Suprapubic skin (tissue), 4 donors: ENCODE measurements at regions not wholly inside any gene's neighbourhood (a gene's known extent, or its start where the extent isn't known, plus 50 kb on each side); places are given as distances from the start of the nearest gene placed in this dataset.

Source experiments
- DNase-seq, 2 donors: peaks; one replicate each; pipeline ENCODE4 v3.0.0-alpha.2; 2019; ENCODE audit warnings: low spot score in 2 of 2
- H3K27ac ChIP-seq: fragments of 200-600 bp; sonication (generic); one replicate; pipeline ENCODE4 v1.5.1; 2019
- H3K27me3 ChIP-seq: fragments of 200-600 bp; sonication (generic); one replicate; pipeline ENCODE4 v1.5.1; 2019
- H3K36me3 ChIP-seq: fragments of 200-600 bp; sonication (generic); one replicate; pipeline ENCODE4 v1.5.1; 2019
- H3K4me1 ChIP-seq: fragments of 200-600 bp; sonication (generic); one replicate; pipeline ENCODE4 v1.5.1; 2019
- H3K4me3 ChIP-seq: fragments of 200-600 bp; sonication (generic); one replicate; pipeline ENCODE4 v1.5.1; 2019; ENCODE audit warnings: mild to moderate bottlenecking
- H3K9me3 ChIP-seq: fragments of 200-600 bp; sonication (generic); one replicate; pipeline ENCODE4 v1.5.1; 2019
- EP300 ChIP-seq: sonication (generic); formaldehyde crosslinking; IDR thresholded peaks from one replicate; pipeline ENCODE4 v1.6.1; 2017; ENCODE audit warnings: antibody characterized with exemption
- POLR2A ChIP-seq, 2 donors: fragments of 450-650 bp; IDR thresholded peaks; one replicate each; pipeline ENCODE4 v1.6.1; 2017; ENCODE audit warnings: antibody characterized with exemption in 2 of 2, mild to moderate bottlenecking in 2 of 2, moderate library complexity in 2 of 2
- POLR2AphosphoS5 ChIP-seq, 3 donors: sonication (generic); formaldehyde crosslinking; IDR thresholded peaks; one replicate each; pipeline ENCODE4 v1.6.1; 2017; ENCODE audit warnings: antibody characterized with exemption in 3 of 3
- WGBS: methylation state at CpG from one replicate; pipeline ENCODE4 v1.1.5; 2018; 5-methylcytosine and 5-hydroxymethylcytosine counted together
- TF ChIP-seq, protein P1 (sequence below), 2 donors: fragments of 200-600 bp in 1 of 2; fragments of 450-650 bp in 1 of 2; sonication (generic) in 1 of 2; IDR thresholded peaks; one replicate each; pipeline ENCODE4 v1.5.1; 2016 to 2019; ENCODE audit warnings: antibody characterized with exemption in 2 of 2, mild to moderate bottlenecking in 1 of 2, moderate library complexity in 1 of 2

DNA sequence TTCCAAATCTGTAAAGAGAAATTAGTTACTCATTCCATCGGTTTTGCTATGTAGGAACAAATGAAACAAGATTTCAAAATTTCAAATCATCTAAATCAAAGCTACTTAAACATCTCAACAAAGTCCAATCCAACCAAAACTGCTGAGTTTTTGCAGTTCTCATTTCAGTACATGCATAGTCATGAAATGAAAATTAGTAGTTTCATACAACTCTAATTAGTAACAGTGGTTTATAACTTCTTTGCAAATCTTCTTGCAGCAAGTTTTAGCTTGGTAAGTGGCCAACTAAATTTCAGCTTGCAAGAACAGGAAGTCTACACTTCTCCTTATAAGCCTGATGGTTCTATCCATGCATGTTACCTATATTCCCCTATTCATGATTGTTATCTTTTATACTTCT, 75.6 kb downstream of the SPRY2 start:
- H3K27me3 ChIP-seq = no peaks in the 10 kb centered on the region
- H3K36me3 ChIP-seq = no peaks in the 10 kb centered on the region
- no peaks in the 10 kb centered on the region for H3K4me1 ChIP-seq
- H3K27ac ChIP-seq = no peak overlapping the region
- TF ChIP-seq, protein P1, sequence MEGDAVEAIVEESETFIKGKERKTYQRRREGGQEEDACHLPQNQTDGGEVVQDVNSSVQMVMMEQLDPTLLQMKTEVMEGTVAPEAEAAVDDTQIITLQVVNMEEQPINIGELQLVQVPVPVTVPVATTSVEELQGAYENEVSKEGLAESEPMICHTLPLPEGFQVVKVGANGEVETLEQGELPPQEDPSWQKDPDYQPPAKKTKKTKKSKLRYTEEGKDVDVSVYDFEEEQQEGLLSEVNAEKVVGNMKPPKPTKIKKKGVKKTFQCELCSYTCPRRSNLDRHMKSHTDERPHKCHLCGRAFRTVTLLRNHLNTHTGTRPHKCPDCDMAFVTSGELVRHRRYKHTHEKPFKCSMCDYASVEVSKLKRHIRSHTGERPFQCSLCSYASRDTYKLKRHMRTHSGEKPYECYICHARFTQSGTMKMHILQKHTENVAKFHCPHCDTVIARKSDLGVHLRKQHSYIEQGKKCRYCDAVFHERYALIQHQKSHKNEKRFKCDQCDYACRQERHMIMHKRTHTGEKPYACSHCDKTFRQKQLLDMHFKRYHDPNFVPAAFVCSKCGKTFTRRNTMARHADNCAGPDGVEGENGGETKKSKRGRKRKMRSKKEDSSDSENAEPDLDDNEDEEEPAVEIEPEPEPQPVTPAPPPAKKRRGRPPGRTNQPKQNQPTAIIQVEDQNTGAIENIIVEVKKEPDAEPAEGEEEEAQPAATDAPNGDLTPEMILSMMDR (IDR thresholded peaks at IDR 0.05) = no peak
- TF ChIP-seq EP300 = no peak
- TF ChIP-seq POLR2A (IDR thresholded peaks at IDR 0.05) = no peak
- TF ChIP-seq POLR2AphosphoS5 (IDR thresholded peaks at IDR 0.05) = no peak
- no peak for DNase-seq
- no peaks in the 10 kb centered on the region for H3K9me3 ChIP-seq
- H3K4me3 ChIP-seq = no peak overlapping the region
- 48% methylated on average over 1 of the region's 1 CpG for WGBS

DNA sequence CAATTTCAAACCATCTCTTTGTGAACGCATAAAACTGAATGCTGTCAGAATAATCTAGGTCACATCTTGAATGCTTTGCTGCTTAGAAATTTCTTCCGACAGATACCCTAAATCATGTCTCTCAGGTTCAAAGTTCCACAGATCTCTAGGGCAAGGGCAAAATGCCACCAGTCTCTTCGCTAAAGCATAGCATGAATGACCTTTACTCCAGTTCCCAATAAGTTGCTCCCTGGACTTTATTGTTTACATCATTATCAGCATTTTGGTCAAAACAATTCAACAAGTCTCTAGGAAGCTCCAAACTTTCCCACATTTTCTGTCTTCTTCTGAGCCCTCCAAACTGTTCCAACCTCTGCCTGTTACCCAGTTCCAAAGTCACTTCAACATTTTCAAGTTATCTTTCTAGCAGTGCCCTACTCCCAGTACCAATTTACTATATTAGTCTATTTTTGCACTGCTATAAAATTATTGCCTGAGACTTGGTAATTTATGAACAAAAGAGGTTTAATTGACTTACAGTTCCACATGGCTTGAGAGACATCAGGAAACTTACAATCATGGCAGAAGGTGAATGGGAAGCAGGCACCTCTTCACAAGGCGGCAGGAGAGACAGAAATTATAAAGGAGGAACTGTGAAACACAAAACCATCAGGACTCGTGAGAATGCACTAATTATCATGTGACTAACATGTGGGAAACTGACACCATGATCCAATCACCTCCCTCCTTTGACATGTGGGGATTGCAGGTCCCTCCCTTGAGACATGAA, 77.0 kb downstream of the SPRY2 start:
- no peaks in the 10 kb centered on the region for H3K36me3 ChIP-seq
- H3K4me3 ChIP-seq = no peak overlapping the region
- H3K27ac ChIP-seq = no peak overlapping the region
- no peaks in the 10 kb centered on the region for H3K27me3 ChIP-seq
- TF ChIP-seq POLR2AphosphoS5 (IDR thresholded peaks at IDR 0.05) (no peak), EP300 (no peak), POLR2A (IDR thresholded peaks at IDR 0.05) (no peak)
- TF ChIP-seq, protein P1 (IDR thresholded peaks at IDR 0.05) = no peak
- H3K9me3 ChIP-seq = no peaks in the 10 kb centered on the region
- no peak for DNase-seq
- no peaks in the 10 kb centered on the region for H3K4me1 ChIP-seq
- 77% methylated on average over 5 of the region's 5 CpGs for WGBS

DNA sequence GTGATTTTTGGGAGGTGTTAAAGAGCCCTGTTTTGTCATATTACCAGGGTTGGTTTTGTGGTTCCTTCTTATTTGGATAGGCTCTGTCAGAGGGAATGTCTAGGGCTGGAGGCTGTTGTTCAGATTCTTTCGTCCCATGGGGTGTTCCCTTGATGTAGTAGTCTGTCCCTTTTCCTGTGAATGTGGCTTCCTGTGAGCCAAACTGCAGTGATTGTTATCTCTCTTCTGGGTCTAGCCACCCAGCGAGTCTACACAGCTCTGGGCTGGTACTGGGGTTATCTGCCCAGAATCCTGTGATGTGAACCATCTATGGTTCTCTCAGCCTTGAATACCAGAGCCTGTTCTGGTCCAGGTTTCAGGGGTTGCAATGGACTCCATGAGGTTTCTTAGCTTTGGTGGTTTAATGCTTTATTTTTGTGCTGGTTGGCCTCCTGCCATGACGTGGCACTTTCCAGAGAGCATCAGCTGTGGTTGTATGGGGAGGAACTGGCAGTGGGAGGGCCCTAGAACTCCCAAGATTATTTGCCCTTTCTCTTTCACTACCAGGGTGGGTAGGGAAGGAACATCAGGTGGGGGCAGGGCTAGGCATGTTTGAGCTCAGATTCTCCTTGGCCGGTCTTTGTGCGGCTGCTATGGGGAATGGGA, 78.8 kb downstream of the SPRY2 start:
- no peaks in the 10 kb centered on the region for H3K36me3 ChIP-seq
- H3K4me3 ChIP-seq = no peak overlapping the region
- no peaks in the 10 kb centered on the region for H3K4me1 ChIP-seq
- no peak overlapping the region for H3K27ac ChIP-seq
- H3K9me3 ChIP-seq = no peaks in the 10 kb centered on the region
- 74% methylated on average over 5 of the region's 5 CpGs for WGBS
- H3K27me3 ChIP-seq = no peaks in the 10 kb centered on the region
- no peak for DNase-seq
- TF ChIP-seq POLR2A (IDR thresholded peaks at IDR 0.05) = no peak

DNA sequence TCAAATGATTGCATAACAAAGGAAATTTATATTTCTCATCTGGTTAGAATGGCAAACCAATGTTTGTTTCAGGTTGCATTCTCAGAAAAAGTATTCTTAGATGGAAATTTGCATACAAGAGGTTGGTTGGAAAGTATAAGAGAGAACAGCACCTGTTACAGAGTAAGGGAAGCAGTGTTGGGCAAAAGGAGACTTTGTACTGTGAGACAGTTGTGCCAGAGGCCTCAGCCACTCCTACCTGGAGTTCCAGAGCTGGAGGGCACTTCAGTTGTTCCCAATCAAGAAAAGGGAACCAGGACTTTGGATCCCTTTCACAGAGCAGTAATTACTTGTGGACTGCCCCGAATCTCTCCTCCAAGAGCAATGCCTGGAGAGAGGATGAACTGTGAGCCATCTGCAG, 81.8 kb downstream of the SPRY2 start:
- TF ChIP-seq, protein P1 (IDR thresholded peaks at IDR 0.05) = no peak
- TF ChIP-seq POLR2A (IDR thresholded peaks at IDR 0.05) = no peak
- TF ChIP-seq EP300 = no peak
- TF ChIP-seq POLR2AphosphoS5 (IDR thresholded peaks at IDR 0.05) = no peak

DNA sequence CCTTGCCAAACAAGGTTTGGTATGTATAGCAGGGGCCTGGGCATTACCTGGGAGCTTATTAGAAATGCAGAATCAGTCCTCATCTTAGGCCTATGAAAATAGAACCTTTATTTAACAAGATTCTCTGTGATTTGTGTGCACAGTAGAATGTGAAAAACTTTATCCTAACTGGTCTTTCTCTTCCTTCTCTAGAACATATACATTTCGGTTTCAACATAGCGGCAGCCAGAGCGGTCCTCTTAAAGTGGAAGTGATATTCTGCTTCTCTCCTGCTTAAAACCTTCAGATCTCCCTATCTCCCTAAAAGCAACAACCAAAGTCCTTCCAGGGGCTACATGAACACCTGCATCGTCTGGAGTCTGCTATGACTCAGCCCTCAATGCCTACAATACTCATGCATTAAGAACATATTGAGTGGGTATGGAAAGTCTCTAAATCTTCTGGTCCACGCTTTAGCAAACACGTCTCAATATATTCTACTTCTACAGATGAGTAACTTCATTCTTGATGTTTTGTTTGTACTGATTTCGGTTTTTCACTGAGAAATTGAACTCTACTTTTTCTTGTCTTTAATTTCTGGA, 84.5 kb downstream of the SPRY2 start:
- no peaks in the 10 kb centered on the region for H3K9me3 ChIP-seq
- no peak for DNase-seq
- no peaks in the 10 kb centered on the region for H3K36me3 ChIP-seq
- H3K4me1 ChIP-seq = no peaks in the 10 kb centered on the region
- H3K27me3 ChIP-seq = no peaks in the 10 kb centered on the region
- H3K4me3 ChIP-seq = no peak overlapping the region
- H3K27ac ChIP-seq = no peak overlapping the region
- 91% methylated on average over 7 of the region's 7 CpGs for WGBS
- TF ChIP-seq, protein P1 (IDR thresholded peaks at IDR 0.05) = no peak
- TF ChIP-seq POLR2AphosphoS5 (IDR thresholded peaks at IDR 0.05) = no peak
- TF ChIP-seq POLR2A (IDR thresholded peaks at IDR 0.05) = no peak
- TF ChIP-seq EP300 = no peak

More for the DNA sequence above, 81.8 kb downstream of the SPRY2 start:
- Histone ChIP-seq H3K4me1 (no peaks in the 10 kb centered on the region), H3K9me3 (no peaks in the 10 kb centered on the region), H3K4me3 (no peak overlapping the region), H3K27me3 (no peaks in the 10 kb centered on the region), H3K36me3 (no peaks in the 10 kb centered on the region), H3K27ac (no peak overlapping the region)
- no peak for DNase-seq
- WGBS = 69% methylated on average over 1 of the region's 1 CpG
